SK-N-SH (cell line): ENCODE measurements at regions not wholly inside any gene's neighbourhood (a gene's known extent, or its start where the extent isn't known, plus 50 kb on each side); places are given as distances from the start of the nearest gene placed in this dataset.
"Not testable (repeated sequence)": the region's sequence is repeated elsewhere in the genome, so short reads cannot be mapped to it uniquely, and the experiment has no call there.

Experiments used
- CTCF ChIA-PET: fragments of 300-600, 350-600 bp; formaldehyde crosslinking; extraction: SDS; loops from one replicate; lab custom pipeline; 2021; lab: Yijun Ruan, JAX
- POLR2A ChIA-PET: fragments of 350-600 bp; sonication (Branson Sonifier 250); formaldehyde crosslinking; extraction: SDS; loops from one replicate; lab custom pipeline; 2020; ENCODE audit warnings: antibody characterized with exemption, inconsistent platforms; lab: Yijun Ruan, JAX
- DNase-seq: peaks from one replicate; pipeline ENCODE4 v3.0.0; 2012
- H2AFZ ChIP-seq: fragments of 200-600 bp; sonication (generic); 2 replicates; pipeline ENCODE4 v1.8.1; 2016; ENCODE audit warnings: antibody characterized with exemption, mild to moderate bottlenecking, low read depth
- H3F3A ChIP-seq: fragments of 200-600 bp; sonication (generic); replicated peaks from 2 replicates; pipeline ENCODE3; 2016; ENCODE audit warnings: antibody characterized with exemption, mild to moderate bottlenecking; ENCODE audit not compliant: insufficient read depth
- H3K27ac ChIP-seq, 2 experiments: fragments of 200-500 bp in 1 of 2; fragments of 200-600 bp in 1 of 2; sonication (Bioruptor generic) in 1 of 2; sonication (generic), shearing (Covaris generic) in 1 of 2; 2 replicates each; pipeline versions ENCODE4 v1.5.1 to v1.6.1; 2014 to 2016; ENCODE audit warnings: low read depth in 2 of 2, inconsistent platforms in 1 of 2, low read length in 1 of 2, mild to moderate bottlenecking in 1 of 2, mixed read lengths in 1 of 2
- H3K27me3 ChIP-seq: fragments of 200-600 bp; sonication (generic), shearing (Covaris generic); 2 replicates; pipeline ENCODE4 v1.6.1; 2016; ENCODE audit warnings: mixed run types; ENCODE audit not compliant: insufficient read depth
- H3K36me3 ChIP-seq, 2 experiments: fragments of 200-500 bp in 1 of 2; fragments of 200-600 bp in 1 of 2; sonication (Bioruptor generic) in 1 of 2; sonication (generic) in 1 of 2; replicated peaks in 1 of 2; 2 replicates each; pipeline versions ENCODE3 to v1.5.1; 2014 to 2016; ENCODE audit warnings: low read length in 1 of 2, mild to moderate bottlenecking in 1 of 2; ENCODE audit not compliant: insufficient read depth in 2 of 2, control insufficient read depth in 1 of 2
- H3K4me1 ChIP-seq, 2 experiments: fragments of 200-500 bp in 1 of 2; fragments of 200-600 bp in 1 of 2; sonication (Bioruptor generic) in 1 of 2; sonication (generic), shearing (Covaris generic) in 1 of 2; 2 replicates each; pipeline versions ENCODE4 v1.5.1 to v1.6.1; 2014 to 2016; ENCODE audit warnings: low read depth in 1 of 2, low read length in 1 of 2, mixed run types in 1 of 2; ENCODE audit not compliant: insufficient read depth in 2 of 2, control insufficient read depth in 1 of 2
- H3K4me2 ChIP-seq: fragments of 200-600 bp; sonication (generic), shearing (Covaris generic); 2 replicates; pipeline ENCODE4 v1.6.1; 2017; ENCODE audit warnings: mixed run types
- H3K4me3 ChIP-seq, 2 experiments: fragments of 200-500 bp in 1 of 2; fragments of 200-600 bp in 1 of 2; sonication (Bioruptor generic) in 1 of 2; sonication (generic), shearing (Covaris generic) in 1 of 2; 2 replicates each; pipeline versions ENCODE4 v1.5.1 to v1.8.1; 2014 to 2016; ENCODE audit warnings: low read depth in 2 of 2, inconsistent platforms in 1 of 2, low read length in 1 of 2, mild to moderate bottlenecking in 1 of 2, mixed read lengths in 1 of 2, moderate library complexity in 1 of 2
- H3K79me2 ChIP-seq: fragments of 200-600 bp; sonication (generic); 2 replicates; pipeline ENCODE4 v1.8.1; 2017; ENCODE audit warnings: mild to moderate bottlenecking; ENCODE audit not compliant: insufficient read depth
- H3K9ac ChIP-seq: fragments of 200-600 bp; sonication (generic); 2 replicates; pipeline ENCODE4 v1.6.1; 2017; ENCODE audit warnings: mixed run types
- H3K9me2 ChIP-seq: fragments of 200-600 bp; sonication (generic); 2 replicates; pipeline ENCODE4 v1.6.1; 2017; ENCODE audit warnings: mixed run types
- H3K9me3 ChIP-seq: fragments of 200-600 bp; sonication (generic); 2 replicates; pipeline ENCODE4 v1.6.1; 2017; ENCODE audit warnings: mixed run types, mild to moderate bottlenecking, moderate library complexity
- H4K20me1 ChIP-seq: fragments of 200-600 bp; sonication (generic); 2 replicates; pipeline ENCODE4 v1.6.1; 2017; ENCODE audit warnings: mild to moderate bottlenecking, mixed run types; ENCODE audit not compliant: insufficient read depth
- CHD2 ChIP-seq: fragments of 150-350 bp; IDR thresholded peaks from 2 replicates; pipeline ENCODE4 v1.6.1; 2018; ENCODE audit warnings: low read length; ENCODE audit not compliant: partially characterized antibody
- ELF1 ChIP-seq: IDR thresholded peaks from 2 replicates; pipeline ENCODE4 v1.4.0; 2012
- FOSL2 ChIP-seq: IDR thresholded peaks from 2 replicates; pipeline ENCODE4 v1.4.0; 2012; ENCODE audit warnings: low read depth, mild to moderate bottlenecking, moderate library complexity, borderline replicate concordance
- FOXJ3 ChIP-seq: sonication (generic); formaldehyde crosslinking; IDR thresholded peaks from 2 replicates; pipeline ENCODE4 v1.5.1; 2020; ENCODE audit warnings: mild to moderate bottlenecking, missing genetic modification reagents
- FOXM1 ChIP-seq: IDR thresholded peaks from 2 replicates; pipeline ENCODE4 v1.4.0; 2012; ENCODE audit warnings: low read depth, mild to moderate bottlenecking
- GABPA ChIP-seq: IDR thresholded peaks from 2 replicates; pipeline ENCODE4 v1.4.0; 2012; ENCODE audit warnings: low read depth, mild to moderate bottlenecking
- GATA2 ChIP-seq: sonication (generic); formaldehyde crosslinking; IDR thresholded peaks from 2 replicates; pipeline ENCODE4 v1.5.0; 2020; ENCODE audit warnings: mild to moderate bottlenecking, missing genetic modification reagents
- JUND ChIP-seq: IDR thresholded peaks from 2 replicates; pipeline ENCODE4 v1.4.0; 2012
- MEF2A ChIP-seq: IDR thresholded peaks from 2 replicates; pipeline ENCODE4 v1.4.0; 2012; ENCODE audit warnings: low read depth, borderline replicate concordance
- MXI1 ChIP-seq: IDR thresholded peaks from 2 replicates; pipeline ENCODE4 v1.6.1; 2012; ENCODE audit warnings: mild to moderate bottlenecking, low read depth, low read length, improper control_type of control experiment
- NFIC ChIP-seq: IDR thresholded peaks from 2 replicates; pipeline ENCODE4 v1.4.0; 2012; ENCODE audit warnings: borderline replicate concordance
- NRF1 ChIP-seq: IDR thresholded peaks from 2 replicates; pipeline ENCODE4 v1.6.1; 2012; ENCODE audit warnings: low read depth, mild to moderate bottlenecking, low read length
- RCOR1 ChIP-seq: fragments of 150-350 bp; IDR thresholded peaks from 2 replicates; pipeline ENCODE4 v1.6.1; 2017; ENCODE audit warnings: antibody characterized with exemption, low read length
- RXRA ChIP-seq: IDR thresholded peaks from 2 replicates; pipeline ENCODE4 v1.4.0; 2012; ENCODE audit warnings: low read depth, mild to moderate bottlenecking, borderline replicate concordance
- SMC3 ChIP-seq: IDR thresholded peaks from 2 replicates; pipeline ENCODE4 v1.6.1; 2012; ENCODE audit warnings: low read depth, low read length, improper control_type of control experiment
- YY1 ChIP-seq: IDR thresholded peaks from 2 replicates; pipeline ENCODE4 v1.4.0; 2012; ENCODE audit warnings: low read depth, mild to moderate bottlenecking
- WGBS: methylation state at CpG from one replicate; pipeline ENCODE4 v1.1.6; 2017; ENCODE audit warnings: low lambda C conversion rate; 5-methylcytosine and 5-hydroxymethylcytosine counted together
- TF ChIP-seq, protein P1 (sequence below): IDR thresholded peaks from 2 replicates; pipeline ENCODE4 v1.4.0; 2012; ENCODE audit warnings: low read depth, borderline replicate concordance
- TF ChIP-seq, protein P2 (sequence below): IDR thresholded peaks from 2 replicates; pipeline ENCODE4 v1.4.0; 2012; ENCODE audit warnings: low read depth
- TF ChIP-seq, protein P3 (sequence below): fragments of 200-600 bp; sonication (generic); IDR thresholded peaks from 2 replicates; pipeline ENCODE4 v1.6.1; 2017; ENCODE audit warnings: antibody characterized with exemption, mild to moderate bottlenecking, moderate library complexity

DNA sequence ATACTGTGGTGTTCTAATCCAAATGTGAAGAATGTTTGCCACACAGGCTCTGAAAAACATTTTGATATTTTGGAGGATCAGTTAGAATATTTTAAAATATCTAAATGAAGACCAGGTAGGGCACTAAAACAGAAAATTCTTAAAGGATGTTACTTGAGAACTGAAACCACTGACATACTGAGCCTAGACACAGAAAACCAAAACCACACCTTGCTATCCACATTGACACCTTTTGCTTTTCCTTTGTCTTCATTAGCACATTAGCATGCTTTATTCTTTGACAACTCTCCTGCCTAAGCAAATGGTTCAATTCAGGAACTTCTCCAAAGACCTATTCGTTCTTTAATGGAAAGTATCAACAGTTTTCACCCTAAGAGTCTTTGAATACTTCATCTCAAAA, 835.9 kb upstream of the GRM7 start:
- WGBS, result 0% methylated on average over 1 of the region's 1 CpG

DNA sequence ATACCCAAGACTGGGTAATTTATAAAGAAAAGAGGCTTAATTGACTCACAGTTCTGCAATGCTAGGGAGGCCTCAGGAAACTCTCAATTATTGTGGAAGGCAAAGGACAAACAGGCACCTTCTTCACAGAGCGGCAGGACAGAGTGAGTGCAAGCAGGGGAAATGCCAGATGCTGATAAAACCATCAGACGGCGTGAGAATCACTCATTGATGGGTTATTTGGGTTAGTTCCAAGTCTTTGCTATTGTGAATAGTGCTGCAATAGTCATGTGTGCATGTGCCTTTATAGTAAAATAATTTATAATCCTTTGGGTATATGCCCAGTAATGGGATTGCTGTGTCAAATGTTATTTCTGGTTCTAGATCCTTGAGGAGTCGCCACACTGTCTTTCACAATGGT, 830.3 kb upstream of the GRM7 start:
- H4K20me1 ChIP-seq, H3K9me2 ChIP-seq, H3K9ac ChIP-seq, H3K9me3 ChIP-seq, H3K79me2 ChIP-seq, H3K4me1 ChIP-seq, H2AFZ ChIP-seq, H3K27ac ChIP-seq, H3K4me2 ChIP-seq, H3F3A ChIP-seq, CTCF ChIA-PET, DNase-seq, H3K27me3 ChIP-seq, H3K36me3 ChIP-seq, POLR2A ChIA-PET, H3K4me3 ChIP-seq: not testable (repeated sequence)
- WGBS, result 7% methylated on average over 4 of the region's 4 CpGs

More for the DNA sequence above, 835.9 kb upstream of the GRM7 start:
- ChIA-PET POLR2A (no interaction called here), CTCF (no interaction called here)
- H3K9me3 ChIP-seq, result no peaks in the 10 kb centered on the region
- no peak for DNase-seq
- H3K9ac ChIP-seq, result no peak overlapping the region
- H3K4me3 ChIP-seq, result no peak overlapping the region
- TF ChIP-seq RCOR1 (no peak), JUND (no peak), NFIC (no peak), YY1 (no peak), FOSL2 (no peak), MXI1 (no peak), FOXM1 (no peak), GABPA (no peak), RXRA (no peak), MEF2A (no peak), GATA2 (CRISPR knock-in tag) (no peak), NRF1 (no peak), FOXJ3 (CRISPR knock-in tag) (no peak), ELF1 (no peak), SMC3 (no peak), CHD2 (no peak)
- TF ChIP-seq, protein P1, sequence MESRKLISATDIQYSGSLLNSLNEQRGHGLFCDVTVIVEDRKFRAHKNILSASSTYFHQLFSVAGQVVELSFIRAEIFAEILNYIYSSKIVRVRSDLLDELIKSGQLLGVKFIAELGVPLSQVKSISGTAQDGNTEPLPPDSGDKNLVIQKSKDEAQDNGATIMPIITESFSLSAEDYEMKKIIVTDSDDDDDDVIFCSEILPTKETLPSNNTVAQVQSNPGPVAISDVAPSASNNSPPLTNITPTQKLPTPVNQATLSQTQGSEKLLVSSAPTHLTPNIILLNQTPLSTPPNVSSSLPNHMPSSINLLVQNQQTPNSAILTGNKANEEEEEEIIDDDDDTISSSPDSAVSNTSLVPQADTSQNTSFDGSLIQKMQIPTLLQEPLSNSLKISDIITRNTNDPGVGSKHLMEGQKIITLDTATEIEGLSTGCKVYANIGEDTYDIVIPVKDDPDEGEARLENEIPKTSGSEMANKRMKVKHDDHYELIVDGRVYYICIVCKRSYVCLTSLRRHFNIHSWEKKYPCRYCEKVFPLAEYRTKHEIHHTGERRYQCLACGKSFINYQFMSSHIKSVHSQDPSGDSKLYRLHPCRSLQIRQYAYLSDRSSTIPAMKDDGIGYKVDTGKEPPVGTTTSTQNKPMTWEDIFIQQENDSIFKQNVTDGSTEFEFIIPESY, result no peak
- TF ChIP-seq, protein P2, sequence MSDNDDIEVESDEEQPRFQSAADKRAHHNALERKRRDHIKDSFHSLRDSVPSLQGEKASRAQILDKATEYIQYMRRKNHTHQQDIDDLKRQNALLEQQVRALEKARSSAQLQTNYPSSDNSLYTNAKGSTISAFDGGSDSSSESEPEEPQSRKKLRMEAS, result no peak
- TF ChIP-seq, protein P3, sequence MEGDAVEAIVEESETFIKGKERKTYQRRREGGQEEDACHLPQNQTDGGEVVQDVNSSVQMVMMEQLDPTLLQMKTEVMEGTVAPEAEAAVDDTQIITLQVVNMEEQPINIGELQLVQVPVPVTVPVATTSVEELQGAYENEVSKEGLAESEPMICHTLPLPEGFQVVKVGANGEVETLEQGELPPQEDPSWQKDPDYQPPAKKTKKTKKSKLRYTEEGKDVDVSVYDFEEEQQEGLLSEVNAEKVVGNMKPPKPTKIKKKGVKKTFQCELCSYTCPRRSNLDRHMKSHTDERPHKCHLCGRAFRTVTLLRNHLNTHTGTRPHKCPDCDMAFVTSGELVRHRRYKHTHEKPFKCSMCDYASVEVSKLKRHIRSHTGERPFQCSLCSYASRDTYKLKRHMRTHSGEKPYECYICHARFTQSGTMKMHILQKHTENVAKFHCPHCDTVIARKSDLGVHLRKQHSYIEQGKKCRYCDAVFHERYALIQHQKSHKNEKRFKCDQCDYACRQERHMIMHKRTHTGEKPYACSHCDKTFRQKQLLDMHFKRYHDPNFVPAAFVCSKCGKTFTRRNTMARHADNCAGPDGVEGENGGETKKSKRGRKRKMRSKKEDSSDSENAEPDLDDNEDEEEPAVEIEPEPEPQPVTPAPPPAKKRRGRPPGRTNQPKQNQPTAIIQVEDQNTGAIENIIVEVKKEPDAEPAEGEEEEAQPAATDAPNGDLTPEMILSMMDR, result no peak
- H3K36me3 ChIP-seq, result no peaks in the 10 kb centered on the region
- no peaks in the 10 kb centered on the region; a peak in 1 of 4 replicates for H3K4me1 ChIP-seq
- no peaks in the 10 kb centered on the region for H4K20me1 ChIP-seq
- no peaks in the 10 kb centered on the region for H3F3A ChIP-seq
- no peaks in the 10 kb centered on the region for H3K27me3 ChIP-seq
- H2AFZ ChIP-seq, result no peak overlapping the region
- H3K79me2 ChIP-seq, result no peaks in the 10 kb centered on the region
- H3K9me2 ChIP-seq, result no peaks in the 10 kb centered on the region
- H3K4me2 ChIP-seq, result no peak overlapping the region
- no peak overlapping the region for H3K27ac ChIP-seq
